K562 (cell line): ENCODE measurements at regions not wholly inside any gene's neighbourhood (a gene's known extent, or its start where the extent isn't known, plus 50 kb on each side); places are given as distances from the start of the nearest gene placed in this dataset.

ENCODE experiments used
- ATAC-seq: fragments of 200-7000 bp; cut with Tn5 transposase; 3 replicates; pipeline ENCODE4 v1.9.1; 2020; ENCODE audit warnings: moderate library complexity
- BruUV-seq: library from RNA; stranded (reverse); fragments of 400-500 nt; replicated peaks from 2 replicates; lab custom pipeline; 2021; lab: Mats Ljungman, UMichigan
- CTCF ChIA-PET: fragments of 300-600 bp; formaldehyde crosslinking; extraction: SDS; loops from one replicate; lab custom pipeline; 2021; ENCODE audit warnings: low intra/inter-chr PET ratio; lab: Yijun Ruan, JAX
- POLR2A ChIA-PET: fragments of 300-600, 350-650 bp; sonication (Branson Sonifier 250); formaldehyde crosslinking; extraction: SDS; loops from one replicate; lab custom pipeline; 2021; ENCODE audit warnings: antibody characterized with exemption, inconsistent platforms; lab: Yijun Ruan, JAX
- DNase-seq, 4 experiments: peaks; one replicate each; pipeline versions ENCODE4 v3.0.0 to v3.0.0-alpha.2; 2011 to 2018; ENCODE audit warnings: low spot score in 3 of 4, mixed read lengths in 3 of 4; ENCODE audit errors: extremely low read depth in 1 of 4
- FAIRE-seq: peaks from 2 replicates; lab custom pipeline; 2011; peaks lifted over from hg19 to GRCh38; lab: Jason Lieb, UNC
- H2AFZ ChIP-seq: 2 replicates; pipeline ENCODE4 v1.6.0; 2011; ENCODE audit warnings: low read depth, low read length, control low read depth, inconsistent platforms
- H3K27ac ChIP-seq: fragments of 200-600 bp; 3 replicates; pipeline ENCODE4 v1.8.0; 2011; ENCODE audit warnings: low read depth, mild to moderate bottlenecking, control low read depth, inconsistent platforms, low read length, moderate library complexity, mixed read lengths; ENCODE audit errors: extremely low read depth
- H3K27me3 ChIP-seq, 2 experiments: fragments of 300-600 bp in 1 of 2; 2 replicates in 1 of 2; 3 replicates in 1 of 2; pipeline versions ENCODE4 v1.6.0 to v1.8.0; 2011; ENCODE audit warnings: inconsistent platforms in 2 of 2, low read length in 2 of 2, mild to moderate bottlenecking in 1 of 2, mixed read lengths in 1 of 2, moderate library complexity in 1 of 2; ENCODE audit not compliant: control insufficient read depth in 2 of 2, insufficient read depth in 2 of 2
- H3K36me3 ChIP-seq: fragments of 300-600 bp; 3 replicates; pipeline ENCODE4 v1.8.0; 2011; ENCODE audit warnings: mild to moderate bottlenecking, low read length, inconsistent platforms; ENCODE audit not compliant: control insufficient read depth, insufficient read depth
- H3K4me1 ChIP-seq, 2 experiments: fragments of 200-600 bp in 1 of 2; replicated peaks in 1 of 2; 2 replicates in 1 of 2; 3 replicates in 1 of 2; pipeline versions ENCODE4 v1.5.1 to v1.8.0; 2011; ENCODE audit warnings: inconsistent platforms in 2 of 2, low read length in 2 of 2, mild to moderate bottlenecking in 1 of 2, mixed read lengths in 1 of 2, moderate library complexity in 1 of 2; ENCODE audit not compliant: control insufficient read depth in 2 of 2, insufficient read depth in 2 of 2
- H3K4me2 ChIP-seq: 2 replicates; pipeline ENCODE4 v1.6.1; 2011; ENCODE audit warnings: low read length, control low read depth, inconsistent platforms, mixed read lengths; ENCODE audit not compliant: insufficient read depth
- H3K4me3 ChIP-seq: fragments of 200-600 bp; sonication (generic), shearing (Covaris generic); 2 replicates; pipeline ENCODE4 v1.5.1; 2016; ENCODE audit warnings: control low read depth, inconsistent platforms
- H3K79me2 ChIP-seq: fragments of 200-600 bp; 3 replicates; pipeline ENCODE4 v1.8.0; 2011; ENCODE audit warnings: low read length, inconsistent platforms; ENCODE audit not compliant: control insufficient read depth, insufficient read depth
- H3K9ac ChIP-seq, 2 experiments: 2 replicates each; pipeline versions ENCODE4 v1.6.0 to v1.6.1; 2011; ENCODE audit warnings: low read depth in 2 of 2, low read length in 2 of 2, control low read depth in 1 of 2, inconsistent platforms in 1 of 2, mild to moderate bottlenecking in 1 of 2, mixed read lengths in 1 of 2; ENCODE audit not compliant: insufficient read depth in 1 of 2
- H3K9me1 ChIP-seq: one replicate; pipeline ENCODE4 v1.6.0; 2011; ENCODE audit warnings: inconsistent platforms, mild to moderate bottlenecking, low read length, moderate library complexity; ENCODE audit not compliant: control insufficient read depth, insufficient read depth
- H3K9me3 ChIP-seq: replicated peaks from 2 replicates; pipeline ENCODE4 v1.5.1; 2011; ENCODE audit warnings: low read depth, low read length, inconsistent platforms; ENCODE audit not compliant: control insufficient read depth, insufficient read depth
- H4K20me1 ChIP-seq: replicated peaks from 2 replicates; pipeline ENCODE4 v1.6.1; 2011; ENCODE audit warnings: low read length, inconsistent platforms, mixed read lengths; ENCODE audit not compliant: control insufficient read depth, insufficient read depth
- CBX1 ChIP-seq: sonication (generic); IDR thresholded peaks from 2 replicates; pipeline ENCODE4 v1.6.1; 2016; ENCODE audit warnings: antibody characterized with exemption, low read depth, mild to moderate bottlenecking
- CHD2 ChIP-seq: IDR thresholded peaks from 2 replicates; pipeline ENCODE4 v1.6.1; 2011; ENCODE audit warnings: low read depth, low read length
- DNMT1 ChIP-seq: fragments of 450-650 bp; IDR thresholded peaks from 2 replicates; pipeline ENCODE4 v1.6.1; 2016; ENCODE audit warnings: antibody characterized with exemption, mild to moderate bottlenecking
- ETV1 ChIP-seq: fragments of 450-650 bp; conservative IDR thresholded peaks from 2 replicates; pipeline ENCODE4 v1.6.1; 2016; ENCODE audit warnings: missing genetic modification characterization, control low read depth, low read depth, missing compliant biosample characterization
- FOXP4 ChIP-seq: sonication (generic); formaldehyde crosslinking; IDR thresholded peaks from 2 replicates; pipeline ENCODE4 v1.8.0; 2022; ENCODE audit warnings: mild to moderate bottlenecking, missing genetic modification reagents, borderline replicate concordance
- GTF2F1 ChIP-seq: IDR thresholded peaks from 2 replicates; pipeline ENCODE4 v1.6.1; 2011; ENCODE audit warnings: low read depth, low read length, improper control_type of control experiment
- HEY1 ChIP-seq: fragments of 250-450 bp; sonication (Bioruptor Pico); IDR thresholded peaks from 2 replicates; pipeline ENCODE4 v1.5.0; 2020; ENCODE audit warnings: mild to moderate bottlenecking, moderate library complexity, borderline replicate concordance
- KLF1 ChIP-seq: fragments of 450-650 bp; IDR thresholded peaks from 2 replicates; pipeline ENCODE4 v1.6.1; 2016; ENCODE audit warnings: missing genetic modification characterization, missing compliant biosample characterization
- MEIS2 ChIP-seq: fragments of 450-650 bp; IDR thresholded peaks from 2 replicates; pipeline ENCODE4 v1.6.1; 2014; ENCODE audit warnings: mild to moderate bottlenecking; ENCODE audit not compliant: partially characterized antibody
- MTA2 ChIP-seq: fragments of 450-650 bp; IDR thresholded peaks from 2 replicates; pipeline ENCODE4 v1.6.1; 2016; ENCODE audit warnings: low read depth
- RBBP5 ChIP-seq: fragments of 200-600 bp; sonication (generic); IDR thresholded peaks from 2 replicates; pipeline ENCODE4 v1.6.1; 2012; ENCODE audit warnings: borderline replicate concordance, mild to moderate bottlenecking, low read length, control low read depth, inconsistent platforms; ENCODE audit not compliant: insufficient read depth, poor library complexity, severe bottlenecking
- RBM14 ChIP-seq: fragments of 200-400 bp; formaldehyde crosslinking; IDR thresholded peaks from 2 replicates; pipeline ENCODE4 v1.6.1; 2018; ENCODE audit warnings: low read depth, mild to moderate bottlenecking, low read length, moderate library complexity, borderline replicate concordance; ENCODE audit not compliant: insufficient read depth
- TRIM28 ChIP-seq: fragments of 450-650 bp; IDR thresholded peaks from 2 replicates; pipeline ENCODE4 v1.6.1; 2017
- ZNF165 ChIP-seq: fragments of 250-450 bp; sonication (Bioruptor Pico); IDR thresholded peaks from 2 replicates; pipeline ENCODE4 v1.4.0; 2020; ENCODE audit warnings: borderline replicate concordance
- WGBS: fragments of 100-300 bp; shearing (Covaris generic); methylation state at CpG from one replicate; pipeline ENCODE4 v1.1.6; 2016; ENCODE audit warnings: low coverage, mixed read lengths; ENCODE audit not compliant: insufficient coverage; ENCODE audit errors: missing lambda C conversion rate; 5-methylcytosine and 5-hydroxymethylcytosine counted together
- in situ Hi-C: fragments of 300-500 bp; cut with MboI; formaldehyde crosslinking; loops from 4 replicates; pipeline ENCODE4 v1.15.0; 2018; ENCODE audit warnings: inconsistent platforms, mixed read lengths
- intact Hi-C: fragments of 100-400 bp; cut with micrococcal nuclease; formaldehyde crosslinking; loops from 2 replicates; pipeline ENCODE4 v1.14.2; 2022
- TF ChIP-seq, protein P1 (sequence below): sonication (generic); formaldehyde crosslinking; IDR thresholded peaks from 2 replicates; pipeline ENCODE4 v1.8.0; 2022; ENCODE audit warnings: missing genetic modification reagents, mild to moderate bottlenecking, borderline replicate concordance
- TF ChIP-seq, protein P2 (sequence below): sonication (generic); formaldehyde crosslinking; IDR thresholded peaks from 2 replicates; pipeline ENCODE4 v1.4.0; 2020; ENCODE audit warnings: mild to moderate bottlenecking, missing genetic modification reagents

- Histone ChIP-seq H3K4me2 (no peak overlapping the region), H3K79me2 (no peaks in the 10 kb centered on the region), H3K9me1 (no peaks in the 10 kb centered on the region), H3K27me3 (no peaks in the 10 kb centered on the region), H3K4me3 (no peak overlapping the region), H4K20me1 (no peaks in the 10 kb centered on the region), H3K4me1 (no peaks in the 10 kb centered on the region), H2AFZ (no peak overlapping the region), H3K36me3 (no peaks in the 10 kb centered on the region), H3K27ac (no peak overlapping the region), H3K9me3 (no peaks in the 10 kb centered on the region), H3K9ac (no peak overlapping the region)
- no peak for FAIRE-seq
- no TSS peak for BruUV-seq
- ATAC-seq = no peak
- CTCF ChIA-PET = no interaction called here
- intact Hi-C loops = no loop called here
- in situ Hi-C loops = no loop called here
- WGBS = 0% methylated on average over 1 of the region's 1 CpG
- DNase-seq = no peak
- TF ChIP-seq GTF2F1 (no peak), CBX1 (no peak), MEIS2 (no peak), DNMT1 (no peak), MTA2 (no peak), CHD2 (no peak), KLF1 (tag) (no peak), ETV1 (tag) (no peak), ZNF165 (CRISPR knock-in tag) (no peak), HEY1 (CRISPR knock-in tag) (no peak), RBM14 (no peak), FOXP4 (CRISPR knock-in tag) (no peak), TRIM28 (no peak), RBBP5 (no peak)
- TF ChIP-seq, protein P1, sequence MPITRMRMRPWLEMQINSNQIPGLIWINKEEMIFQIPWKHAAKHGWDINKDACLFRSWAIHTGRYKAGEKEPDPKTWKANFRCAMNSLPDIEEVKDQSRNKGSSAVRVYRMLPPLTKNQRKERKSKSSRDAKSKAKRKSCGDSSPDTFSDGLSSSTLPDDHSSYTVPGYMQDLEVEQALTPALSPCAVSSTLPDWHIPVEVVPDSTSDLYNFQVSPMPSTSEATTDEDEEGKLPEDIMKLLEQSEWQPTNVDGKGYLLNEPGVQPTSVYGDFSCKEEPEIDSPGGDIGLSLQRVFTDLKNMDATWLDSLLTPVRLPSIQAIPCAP (CRISPR knock-in tag) = no peak
- TF ChIP-seq, protein P2, sequence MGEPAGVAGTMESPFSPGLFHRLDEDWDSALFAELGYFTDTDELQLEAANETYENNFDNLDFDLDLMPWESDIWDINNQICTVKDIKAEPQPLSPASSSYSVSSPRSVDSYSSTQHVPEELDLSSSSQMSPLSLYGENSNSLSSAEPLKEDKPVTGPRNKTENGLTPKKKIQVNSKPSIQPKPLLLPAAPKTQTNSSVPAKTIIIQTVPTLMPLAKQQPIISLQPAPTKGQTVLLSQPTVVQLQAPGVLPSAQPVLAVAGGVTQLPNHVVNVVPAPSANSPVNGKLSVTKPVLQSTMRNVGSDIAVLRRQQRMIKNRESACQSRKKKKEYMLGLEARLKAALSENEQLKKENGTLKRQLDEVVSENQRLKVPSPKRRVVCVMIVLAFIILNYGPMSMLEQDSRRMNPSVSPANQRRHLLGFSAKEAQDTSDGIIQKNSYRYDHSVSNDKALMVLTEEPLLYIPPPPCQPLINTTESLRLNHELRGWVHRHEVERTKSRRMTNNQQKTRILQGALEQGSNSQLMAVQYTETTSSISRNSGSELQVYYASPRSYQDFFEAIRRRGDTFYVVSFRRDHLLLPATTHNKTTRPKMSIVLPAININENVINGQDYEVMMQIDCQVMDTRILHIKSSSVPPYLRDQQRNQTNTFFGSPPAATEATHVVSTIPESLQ = no peak
- POLR2A ChIA-PET = no interaction called here
Measured at GRCh38 chr3:168878655-168879054, 782.9 kb upstream of the GOLIM4 start.
